ENCODE measurements at regions not wholly inside any gene's neighbourhood (a gene's known extent, or its start where the extent isn't known, plus 50 kb on each side); places are given as distances from the start of the nearest gene placed in this dataset.

DNA sequence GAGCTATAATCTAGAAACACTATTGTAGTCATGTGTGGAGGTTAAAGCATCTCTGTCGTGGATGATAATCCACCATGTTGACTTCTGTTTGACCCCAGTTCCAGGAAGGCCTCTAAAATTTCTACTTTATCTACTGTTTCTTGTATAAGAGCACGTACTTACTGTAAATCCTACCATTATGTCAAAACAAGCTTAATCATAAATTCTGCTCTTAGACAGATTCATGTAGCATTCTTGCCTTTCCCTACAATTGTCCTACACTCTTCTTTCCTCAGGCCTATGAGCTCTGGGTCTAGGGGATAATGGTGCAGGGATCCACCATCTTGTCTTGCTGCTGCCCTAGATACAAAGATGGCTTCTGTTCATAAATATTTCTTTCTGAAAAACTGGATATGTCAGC is 2594.3 kb downstream of the ARAP2 start:
- DNase-seq (no peak), ATAC-seq (no peak)
- Histone ChIP-seq H3K27ac (no peak overlapping the region), H3K9me3 (no peaks in the 10 kb centered on the region), H3K27me3 (no peaks in the 10 kb centered on the region), H3K4me3 (no peak overlapping the region), H3K36me3 (no peaks in the 10 kb centered on the region), H3K4me1 (no peaks in the 10 kb centered on the region)
- no peak for TF ChIP-seq CTCF (IDR thresholded peaks at IDR 0.05)
- intact Hi-C loops (cut with DNase I), result no loop called here

GRCh38 chr4:33658971-33659370 is 2585.3 kb downstream of the ARAP2 start:
- no peaks in the 10 kb centered on the region for H3K27me3 ChIP-seq
- H3K4me3 ChIP-seq, result no peak overlapping the region
- intact Hi-C loops (cut with DNase I), result no loop called here
- no peak overlapping the region for H3K27ac ChIP-seq
- H3K36me3 ChIP-seq, result no peaks in the 10 kb centered on the region
- TF ChIP-seq CTCF (IDR thresholded peaks at IDR 0.05), result no peak
- ATAC-seq, result no peak
- DNase-seq, result no peak
- H3K4me1 ChIP-seq, result no peaks in the 10 kb centered on the region
- peaks cover 6% of the 10 kb centered on the region for H3K9me3 ChIP-seq

DNA sequence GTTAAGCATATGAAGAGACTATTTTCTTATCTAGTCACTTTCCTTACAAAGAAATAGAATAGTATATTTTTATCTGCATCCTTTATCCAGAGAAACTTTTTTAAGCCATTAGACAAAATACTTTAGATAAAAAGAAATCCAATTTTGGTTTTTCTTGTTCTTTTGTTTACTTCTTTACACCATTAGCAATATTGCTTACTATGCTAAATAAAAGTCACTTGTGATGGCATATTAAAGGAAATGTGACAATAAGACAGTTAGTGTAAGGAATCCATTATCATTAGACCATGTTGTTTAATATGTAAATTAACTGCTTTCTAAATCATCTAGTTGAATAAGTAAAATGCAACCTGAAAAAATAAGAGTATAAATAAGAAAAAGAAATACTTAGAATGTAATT is 2582.7 kb downstream of the ARAP2 start:
- DNase-seq, result no peak
- Histone ChIP-seq H3K4me1 (no peaks in the 10 kb centered on the region), H3K4me3 (no peak overlapping the region), H3K36me3 (no peaks in the 10 kb centered on the region), H3K27me3 (no peaks in the 10 kb centered on the region), H3K27ac (no peak overlapping the region), H3K9me3 (peaks cover 13% of the 10 kb centered on the region)
- no peak for TF ChIP-seq CTCF (IDR thresholded peaks at IDR 0.05)
- no peak for ATAC-seq
- intact Hi-C loops (cut with DNase I), result no loop called here

DNA sequence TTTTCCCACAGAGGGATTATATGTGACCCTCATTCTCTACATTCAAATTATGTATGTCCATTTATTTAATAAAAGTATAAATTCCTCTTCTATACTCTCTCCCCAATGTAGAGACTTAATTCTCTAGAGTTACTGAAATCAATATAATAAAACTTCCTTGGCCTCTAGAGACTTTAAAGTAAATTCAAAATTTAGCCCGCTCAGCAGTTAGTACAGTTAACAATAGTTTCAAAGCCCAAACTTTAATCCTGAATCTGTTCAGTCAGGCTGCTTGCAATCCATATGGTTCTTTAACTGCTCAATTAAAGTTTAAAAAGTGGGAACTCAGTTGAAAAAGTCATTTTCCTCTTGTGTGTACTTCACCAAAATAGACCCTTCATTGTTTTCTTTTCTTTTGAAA is 2558.4 kb downstream of the ARAP2 start:
- H3K36me3 ChIP-seq, result no peaks in the 10 kb centered on the region
- no peak overlapping the region for H3K27ac ChIP-seq
- DNase-seq (no peak), ATAC-seq (no peak)
- H3K27me3 ChIP-seq, result no peaks in the 10 kb centered on the region
- no peaks in the 10 kb centered on the region for H3K4me1 ChIP-seq
- intact Hi-C loops (cut with DNase I), result no loop called here
- H3K9me3 ChIP-seq, result no peaks in the 10 kb centered on the region
- no peak for TF ChIP-seq CTCF (IDR thresholded peaks at IDR 0.05)
- H3K4me3 ChIP-seq, result no peak overlapping the region

DNA sequence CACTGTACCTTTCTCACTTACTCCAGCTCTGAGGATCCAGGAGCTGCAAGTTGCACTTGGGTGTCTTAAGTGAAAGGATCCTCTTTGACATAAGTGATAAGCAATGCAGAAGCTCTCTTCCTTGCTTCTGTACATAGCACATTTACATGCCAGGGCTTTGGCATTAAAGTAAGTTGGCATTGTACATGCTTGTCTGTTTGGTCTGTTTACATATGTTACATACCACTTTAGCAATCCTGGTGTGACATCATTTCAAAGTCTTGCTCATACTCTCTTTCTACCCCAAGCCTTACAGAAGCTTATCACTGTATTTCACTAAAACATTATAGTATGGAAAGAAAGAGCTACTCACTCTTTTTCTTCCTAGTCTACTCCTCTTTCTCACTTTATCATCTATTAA is 2548.3 kb downstream of the ARAP2 start:
- no peak for DNase-seq
- intact Hi-C loops (cut with DNase I), result no loop called here
- no peaks in the 10 kb centered on the region for H3K9me3 ChIP-seq
- ATAC-seq, result no peak
- TF ChIP-seq CTCF (IDR thresholded peaks at IDR 0.05), result no peak
- H3K4me3 ChIP-seq, result no peak overlapping the region
- H3K27me3 ChIP-seq, result no peaks in the 10 kb centered on the region
- no peak overlapping the region for H3K27ac ChIP-seq
- no peaks in the 10 kb centered on the region for H3K36me3 ChIP-seq
- no peaks in the 10 kb centered on the region for H3K4me1 ChIP-seq

DNA sequence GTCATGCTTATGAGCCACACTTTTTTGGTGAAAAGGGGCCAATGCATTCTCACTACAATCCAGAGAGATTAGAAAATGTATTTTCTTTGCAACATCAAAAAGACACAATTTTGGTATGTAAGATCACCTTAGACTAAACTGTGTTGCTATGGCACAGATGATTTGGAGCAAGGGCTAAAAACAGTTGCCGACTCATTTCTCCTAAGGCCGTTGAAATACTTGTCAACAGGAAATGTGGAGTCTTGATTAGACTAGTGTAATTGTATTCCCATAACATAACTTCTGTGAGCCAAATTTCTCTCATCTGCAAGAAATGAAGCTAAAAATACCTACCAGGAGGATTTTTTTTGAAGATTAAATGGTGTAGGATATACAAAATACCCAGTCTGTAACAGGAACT is 2547.7 kb downstream of the ARAP2 start:
- intact Hi-C loops (cut with DNase I), result no loop called here
- ATAC-seq, result no peak

More for the DNA sequence above, 2547.7 kb downstream of the ARAP2 start:
- TF ChIP-seq CTCF (IDR thresholded peaks at IDR 0.05), result no peak
- no peaks in the 10 kb centered on the region for H3K27me3 ChIP-seq
- no peaks in the 10 kb centered on the region for H3K36me3 ChIP-seq
- H3K4me1 ChIP-seq, result no peaks in the 10 kb centered on the region
- no peaks in the 10 kb centered on the region for H3K9me3 ChIP-seq
- no peak overlapping the region for H3K4me3 ChIP-seq
- H3K27ac ChIP-seq, result no peak overlapping the region
- no peak for DNase-seq
